Activated T-cell treated with anti-CD3 and anti-CD28 coated beads for 48 hours (primary cell): ENCODE measurements at regions not wholly inside any gene's neighbourhood (a gene's known extent, or its start where the extent isn't known, plus 50 kb on each side); places are given as distances from the start of the nearest gene placed in this dataset.

Experiments used
- DNase-seq: peaks from one replicate; pipeline ENCODE4 v3.0.0-alpha.2; 2020; ENCODE audit warnings: low read depth

DNA sequence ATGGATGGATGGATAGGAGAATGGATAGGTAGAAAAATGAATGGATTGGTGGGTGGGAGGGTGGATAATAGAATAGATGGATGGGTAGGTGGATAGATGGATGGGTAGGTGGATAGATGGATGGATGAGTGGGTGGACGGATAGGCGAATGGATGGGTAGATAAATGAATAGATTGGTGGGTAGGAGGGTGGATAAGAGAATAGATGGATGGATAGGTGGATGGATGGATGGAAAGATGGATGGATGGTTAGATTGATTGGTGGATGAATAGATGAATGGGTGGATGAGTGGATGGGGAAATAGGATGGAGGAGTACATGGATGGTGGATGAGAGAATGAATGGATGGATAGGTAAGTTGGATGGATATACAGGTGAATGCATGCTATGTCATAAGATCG, 110.5 kb downstream of the CEBPB start:
- no peak for DNase-seq

DNA sequence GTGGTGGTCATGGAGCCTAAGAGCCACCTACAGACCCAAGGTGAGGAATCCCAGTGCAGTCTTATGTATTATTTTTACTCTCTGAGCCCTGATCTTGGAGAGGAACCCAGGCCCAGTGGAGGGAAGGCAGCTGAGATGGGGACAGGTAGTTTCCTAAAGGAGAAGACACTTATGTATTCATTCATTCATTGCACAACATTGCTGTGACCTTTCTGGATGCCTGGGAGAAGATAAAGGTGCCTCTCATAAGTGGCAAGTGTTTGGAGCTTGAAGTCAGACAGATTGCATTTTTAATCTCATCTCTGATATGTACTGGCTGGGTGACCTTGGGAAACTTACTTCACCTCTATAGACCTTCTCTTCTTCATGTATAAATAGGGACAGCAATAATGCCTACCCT, 111.1 kb downstream of the CEBPB start:
- DNase-seq = no peak

DNA sequence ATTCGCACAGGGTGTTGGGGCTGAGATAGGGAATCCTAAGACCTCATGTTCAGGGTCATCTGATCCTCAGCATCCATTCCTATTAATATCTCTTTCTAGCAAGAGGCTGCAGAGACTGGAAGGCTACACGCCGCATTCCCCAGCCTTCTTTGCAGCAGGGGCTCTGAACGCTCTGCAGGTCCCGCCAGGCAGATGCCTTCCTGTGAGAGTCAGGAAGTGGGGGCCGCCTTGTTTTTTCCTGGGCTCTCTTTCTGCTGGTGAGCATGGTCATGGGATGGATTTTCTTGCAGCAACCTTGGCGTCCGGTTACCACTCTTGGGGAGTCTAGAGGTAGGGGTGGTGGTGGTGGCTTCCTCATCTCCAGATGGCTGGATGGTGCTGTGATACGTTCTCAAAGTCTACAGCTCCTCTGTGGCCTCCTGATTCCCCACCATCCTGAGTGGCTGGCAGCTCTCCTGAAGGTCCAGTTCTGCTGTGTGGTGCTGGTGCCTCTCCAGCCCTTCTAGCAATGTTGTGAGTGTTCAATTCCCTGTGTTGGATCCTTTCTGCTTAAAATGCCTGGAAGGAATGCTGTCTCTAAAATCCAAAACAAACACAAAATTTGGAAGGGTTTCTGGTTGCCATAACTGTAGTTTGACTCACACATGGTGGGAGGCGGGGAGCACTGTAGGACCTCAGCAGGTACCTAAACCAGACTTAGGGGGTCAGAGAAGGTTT, 111.9 kb downstream of the CEBPB start:
- no peak for DNase-seq

DNA sequence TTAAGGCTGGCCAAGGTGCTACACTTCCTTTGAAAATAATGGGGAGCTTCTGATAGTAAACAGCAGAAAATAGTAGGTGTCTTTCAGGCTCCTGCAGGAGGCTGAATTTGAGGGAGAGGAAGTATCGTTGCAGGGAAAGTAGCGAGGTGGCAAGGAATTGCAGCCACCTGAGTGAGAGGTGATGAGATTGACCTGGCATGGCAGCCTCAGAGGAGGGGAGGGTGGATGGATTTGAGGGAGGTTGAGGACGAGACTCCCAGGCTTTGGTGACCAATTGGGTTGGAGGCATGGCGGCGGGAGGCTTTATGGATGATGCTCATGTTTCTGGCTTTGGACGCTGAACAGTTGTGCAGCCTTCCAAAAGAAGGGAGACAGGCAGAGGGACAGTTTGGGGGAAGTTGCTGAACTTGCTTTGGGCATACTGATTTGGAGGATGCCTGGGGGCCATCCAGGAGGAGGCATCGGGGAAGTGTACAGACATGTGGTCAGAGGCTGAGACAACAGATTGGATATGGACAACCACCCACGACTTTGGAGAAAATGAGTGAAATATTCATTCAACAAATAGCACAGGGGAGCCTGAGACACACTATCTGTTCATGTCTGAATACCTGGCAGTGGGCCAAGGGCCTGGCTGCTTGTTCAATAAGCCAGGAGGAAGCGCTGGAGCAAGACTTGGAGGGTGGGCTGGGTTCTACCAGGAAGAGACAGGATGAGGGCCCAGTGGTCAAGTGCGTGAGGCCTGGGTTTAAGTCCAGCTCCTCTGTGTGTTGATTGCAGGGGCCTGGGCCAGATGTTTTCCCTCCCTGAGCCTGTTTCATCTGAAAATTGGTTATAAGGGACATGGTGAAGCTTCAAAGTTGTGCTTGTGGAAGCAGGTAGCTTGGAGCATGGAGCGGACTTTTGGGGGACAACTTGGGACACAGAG, 113.2 kb downstream of the CEBPB start:
- DNase-seq = no peak

DNA sequence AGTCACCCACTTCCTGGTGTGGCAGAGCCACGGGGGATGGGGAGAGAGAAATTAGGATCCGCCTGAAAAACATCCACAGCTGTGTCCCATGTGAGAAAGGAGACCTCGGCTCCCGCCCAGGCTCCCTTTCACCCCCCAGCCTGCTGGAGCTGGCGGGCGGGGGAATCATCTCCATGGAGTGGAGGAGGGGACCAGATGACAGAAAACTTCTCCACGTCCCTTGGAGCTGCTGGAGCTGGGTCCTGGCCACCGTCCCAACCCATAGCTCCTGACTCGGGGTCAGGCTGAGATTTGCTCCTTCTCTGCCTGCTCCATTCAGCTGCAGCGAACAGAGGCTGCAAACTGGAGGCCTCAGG, 113.8 kb downstream of the CEBPB start:
- DNase-seq = no peak

DNA sequence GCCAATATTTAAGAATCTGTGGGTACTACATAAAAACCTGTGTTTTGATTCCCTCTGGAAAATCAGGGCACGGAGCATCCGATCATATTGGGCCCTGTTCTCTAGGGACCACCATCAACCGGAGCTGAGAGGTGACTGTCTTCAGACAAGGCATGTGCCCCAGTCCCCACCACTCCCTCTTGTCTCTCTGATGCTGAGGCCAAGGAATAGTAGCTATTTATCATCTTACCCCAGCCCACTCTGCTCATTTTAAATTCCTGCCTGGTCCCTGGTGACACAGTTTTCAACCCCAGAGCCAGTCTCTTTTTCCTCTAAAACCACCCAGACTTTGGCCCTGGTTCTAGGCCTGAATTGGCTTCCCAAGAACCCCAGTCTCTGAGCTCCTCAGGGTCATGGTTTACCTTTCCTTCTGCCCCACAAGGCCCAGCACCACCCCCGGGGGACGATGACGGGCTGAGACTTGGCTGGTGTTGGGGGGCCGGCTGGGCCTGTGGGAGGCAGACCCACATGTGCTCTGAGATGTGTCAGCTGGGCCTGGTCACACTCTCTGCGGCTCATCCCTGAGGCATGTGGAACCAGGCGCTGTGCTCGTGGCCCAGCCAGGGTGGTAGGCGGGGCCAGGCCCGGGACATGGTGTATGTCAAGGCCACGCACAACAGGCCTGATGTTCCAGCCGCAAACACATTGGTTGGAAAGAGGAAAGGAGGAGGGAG, 114.4 kb downstream of the CEBPB start:
- DNase-seq = no peak

DNA sequence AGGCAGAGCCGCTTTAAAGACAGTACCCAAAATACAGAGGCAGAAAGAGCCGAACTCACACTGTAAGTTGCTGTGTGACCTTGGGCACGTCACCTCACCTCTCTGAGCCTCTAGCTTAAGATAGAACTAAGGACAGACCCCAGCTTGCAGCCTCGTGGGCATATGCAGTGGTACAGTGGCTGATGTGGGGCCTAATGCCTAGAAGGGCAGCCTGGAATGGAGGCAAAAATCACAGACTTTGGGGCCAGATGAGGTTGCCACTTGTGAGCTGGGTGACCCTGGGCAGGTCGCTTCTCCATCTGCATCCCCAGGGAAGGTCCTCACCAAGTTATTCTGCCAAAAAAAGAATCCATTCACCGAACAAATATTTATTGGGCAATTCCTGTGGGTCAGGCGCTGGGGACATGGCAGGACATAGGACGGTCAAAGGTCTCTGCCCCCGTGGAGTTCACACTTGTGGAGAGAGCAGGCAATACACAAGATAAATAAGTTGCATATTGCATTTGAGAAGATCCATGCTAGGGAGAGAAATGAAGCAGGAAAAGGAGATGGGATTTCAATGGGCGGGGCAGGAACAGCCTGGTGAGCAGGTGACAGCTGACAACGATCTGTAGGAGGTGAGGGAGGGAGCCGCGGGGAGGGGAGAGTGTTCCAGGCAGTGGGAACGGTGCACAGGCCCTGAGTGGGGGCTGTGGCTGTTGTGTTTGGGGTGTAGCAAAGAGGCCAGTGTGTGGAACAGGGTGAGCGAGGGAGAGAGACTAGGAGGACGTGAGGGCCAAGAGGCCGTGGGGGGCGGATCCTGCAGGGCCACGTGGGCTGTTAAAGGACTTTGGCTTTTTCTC, 115.2 kb downstream of the CEBPB start:
- DNase-seq = no peak

DNA sequence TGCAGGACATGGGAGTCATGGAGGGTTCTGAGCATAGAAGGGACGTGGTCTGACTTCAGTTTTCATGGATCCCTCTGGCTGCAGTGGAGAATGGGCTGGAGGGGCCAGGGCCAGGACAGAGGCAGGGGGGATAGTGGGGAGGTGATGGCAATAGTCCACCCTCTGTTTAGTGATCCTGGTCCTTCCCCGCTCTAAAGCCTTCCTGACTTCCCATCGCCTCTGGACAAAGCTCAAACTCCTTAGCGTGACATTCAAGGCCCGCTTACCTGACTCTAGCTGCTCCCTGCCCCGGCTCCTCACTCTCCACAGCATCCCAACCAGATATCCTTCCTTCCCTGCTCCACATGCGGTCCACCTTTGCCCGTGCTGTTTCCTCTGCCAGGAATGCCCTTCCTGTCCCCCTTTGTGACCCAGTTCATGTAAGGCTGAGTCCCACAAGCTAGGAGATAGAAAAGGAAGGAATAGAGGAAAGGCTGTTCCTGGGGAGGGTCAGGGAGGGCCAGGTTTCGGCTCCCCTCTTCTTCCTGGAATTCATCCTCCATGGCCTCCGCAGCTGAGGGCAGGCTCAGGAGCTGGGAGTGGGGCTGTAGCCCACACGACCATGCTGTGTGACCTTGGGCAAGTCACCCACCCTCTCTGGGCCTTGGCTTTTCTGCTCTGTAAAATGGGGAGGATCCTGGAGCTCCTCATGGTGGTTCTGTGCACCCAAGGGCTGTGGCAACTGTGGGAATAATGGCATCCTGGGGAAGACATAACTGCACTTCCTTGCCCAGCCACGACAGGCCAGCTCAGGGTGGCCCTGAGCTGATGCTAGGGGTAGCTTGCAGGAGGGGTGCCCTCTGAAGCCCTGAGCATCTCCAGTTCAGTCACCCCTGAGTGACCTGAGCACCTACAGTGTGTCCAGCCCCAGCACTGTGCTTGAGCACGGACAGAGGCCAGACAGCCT, 116.1 kb downstream of the CEBPB start:
- no peak for DNase-seq

DNA sequence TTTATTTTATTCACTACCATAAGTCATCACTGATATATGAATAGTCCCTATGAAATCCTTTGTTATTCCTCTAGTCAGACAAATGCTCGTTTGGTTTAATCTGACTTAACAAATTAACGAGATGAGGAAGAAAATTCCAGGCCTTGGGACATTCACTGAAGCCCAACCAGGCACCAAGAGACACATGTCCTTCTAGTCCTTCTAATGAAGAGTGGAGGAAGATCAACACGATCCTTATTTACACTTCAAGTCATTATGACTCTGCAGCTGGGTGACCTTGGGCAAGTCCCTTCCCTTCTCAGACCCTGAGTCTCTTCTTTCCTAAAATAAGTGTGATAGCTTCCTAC, 117.5 kb downstream of the CEBPB start:
- no peak for DNase-seq

DNA sequence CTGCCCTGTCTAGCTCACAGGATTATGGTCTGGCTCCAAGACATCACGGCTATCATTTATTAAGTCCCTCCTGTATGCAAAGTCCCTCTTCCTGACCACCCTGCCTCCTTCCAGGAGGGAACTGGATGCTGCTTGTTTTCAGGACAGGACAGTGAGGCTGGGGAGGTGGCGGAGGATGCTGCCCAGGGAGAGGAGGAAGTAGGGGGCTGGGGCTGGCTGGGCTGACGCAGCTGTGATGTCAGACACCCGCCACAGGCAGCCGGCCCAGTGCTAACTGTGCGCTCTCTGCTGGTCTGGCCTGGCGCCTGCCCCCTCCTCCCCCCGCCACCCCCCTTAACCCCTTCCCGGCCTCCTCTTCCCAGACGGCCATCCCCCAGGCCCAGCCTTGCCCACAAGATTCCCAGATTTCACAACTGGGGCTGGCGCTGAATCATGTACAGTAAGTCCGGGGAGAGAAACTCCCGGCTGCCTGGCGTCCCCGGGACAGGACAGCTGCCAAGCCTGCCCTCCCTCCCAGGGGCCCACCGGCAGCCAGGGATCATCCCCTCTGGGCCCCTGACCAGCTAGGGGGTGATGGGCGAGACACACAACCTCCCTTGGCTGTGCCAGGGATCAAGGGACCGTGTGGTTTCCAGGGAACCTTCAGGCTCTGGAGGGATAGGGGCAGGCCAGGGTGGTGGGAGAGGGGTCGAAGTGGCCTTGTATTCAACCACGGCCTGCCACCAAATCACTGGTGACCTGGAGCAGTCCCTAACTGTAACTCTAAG, 118.1 kb downstream of the CEBPB start:
- no peak for DNase-seq

DNA sequence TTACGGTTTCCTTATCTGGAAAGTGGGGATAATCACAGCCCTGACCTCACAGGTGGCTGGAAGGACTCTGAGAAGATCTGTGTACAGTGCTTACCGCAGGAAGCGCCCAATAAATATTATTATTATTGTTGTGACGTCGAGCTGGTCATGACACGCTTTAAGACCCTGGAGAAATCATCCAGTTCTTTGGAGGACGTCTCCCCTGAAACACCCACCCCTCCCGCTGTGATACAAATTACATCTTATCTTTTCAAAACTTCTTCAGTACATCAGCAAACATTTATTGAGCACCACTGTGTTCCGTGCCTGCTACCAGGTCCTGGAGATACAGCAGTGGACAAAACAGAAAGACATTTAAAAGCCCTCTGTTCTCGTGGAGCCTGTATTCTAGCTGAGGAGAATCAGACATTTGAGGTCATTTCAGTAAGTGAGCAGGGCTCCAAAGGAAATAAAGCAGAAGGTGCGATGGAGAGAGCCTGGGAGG, 118.7 kb downstream of the CEBPB start:
- no peak for DNase-seq

DNA sequence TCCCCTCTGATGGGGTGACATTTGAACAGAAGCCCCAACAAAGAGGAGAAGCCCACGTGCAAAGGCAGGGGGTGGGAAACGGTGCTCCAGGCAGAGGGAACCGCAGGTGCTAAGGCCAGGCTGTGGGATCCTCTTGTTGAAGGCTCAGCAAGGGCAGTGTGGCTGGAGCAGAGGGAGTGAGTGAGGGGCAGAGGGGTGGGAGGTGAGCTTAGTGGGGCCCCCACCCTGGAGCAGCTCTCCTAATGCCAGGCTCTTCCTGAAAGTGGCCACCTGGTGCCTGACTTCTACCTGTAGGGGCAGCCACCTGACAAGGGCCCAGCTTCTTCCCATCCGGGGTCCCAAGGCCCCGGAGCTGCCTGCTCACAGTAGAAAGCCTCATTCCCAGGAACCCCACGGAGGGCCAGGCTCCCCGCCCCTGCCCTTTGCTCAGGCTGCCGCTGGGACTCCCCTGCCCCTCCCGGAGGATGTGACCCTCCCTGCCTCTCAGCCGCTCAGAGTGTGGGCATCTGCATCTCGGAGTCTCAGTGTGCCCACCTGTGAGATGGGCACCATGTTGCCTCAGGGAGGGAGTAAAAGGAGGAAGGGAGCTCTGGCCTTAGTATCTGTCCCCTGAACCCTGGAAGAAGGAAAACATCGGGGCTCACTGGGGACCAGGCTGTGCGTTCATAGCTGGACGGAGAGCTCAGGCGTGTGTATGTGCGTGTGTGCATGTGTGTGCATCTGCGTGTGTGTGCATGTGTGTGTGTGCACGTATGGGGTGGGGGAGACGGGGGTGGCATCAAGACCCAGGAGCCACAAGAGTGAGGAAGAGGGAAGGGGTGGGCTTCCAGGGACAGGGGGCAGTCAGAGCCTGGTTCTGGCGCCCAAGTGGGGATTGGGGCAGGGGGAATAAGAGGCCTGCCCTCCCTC, 119.4 kb downstream of the CEBPB start:
- DNase-seq = no peak

DNA sequence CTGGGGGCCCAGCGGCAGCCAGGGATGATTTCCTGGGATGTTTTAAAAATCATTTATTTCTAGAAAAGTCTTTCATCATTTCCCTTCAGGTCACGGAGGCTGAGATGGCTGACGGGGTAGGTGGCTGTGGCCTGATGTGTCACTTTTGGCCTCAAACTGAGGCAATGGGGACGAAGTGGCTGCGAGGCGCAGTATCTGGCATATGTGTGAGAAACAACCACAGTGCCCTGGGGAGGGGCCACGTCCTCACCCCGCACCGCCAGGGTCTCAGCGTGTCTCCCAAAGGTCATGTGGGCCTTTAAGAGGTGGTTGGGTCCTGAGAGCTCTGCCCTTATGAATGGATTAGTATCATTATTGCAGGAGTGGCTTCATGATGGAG, 120.0 kb downstream of the CEBPB start:
- no peak for DNase-seq

DNA sequence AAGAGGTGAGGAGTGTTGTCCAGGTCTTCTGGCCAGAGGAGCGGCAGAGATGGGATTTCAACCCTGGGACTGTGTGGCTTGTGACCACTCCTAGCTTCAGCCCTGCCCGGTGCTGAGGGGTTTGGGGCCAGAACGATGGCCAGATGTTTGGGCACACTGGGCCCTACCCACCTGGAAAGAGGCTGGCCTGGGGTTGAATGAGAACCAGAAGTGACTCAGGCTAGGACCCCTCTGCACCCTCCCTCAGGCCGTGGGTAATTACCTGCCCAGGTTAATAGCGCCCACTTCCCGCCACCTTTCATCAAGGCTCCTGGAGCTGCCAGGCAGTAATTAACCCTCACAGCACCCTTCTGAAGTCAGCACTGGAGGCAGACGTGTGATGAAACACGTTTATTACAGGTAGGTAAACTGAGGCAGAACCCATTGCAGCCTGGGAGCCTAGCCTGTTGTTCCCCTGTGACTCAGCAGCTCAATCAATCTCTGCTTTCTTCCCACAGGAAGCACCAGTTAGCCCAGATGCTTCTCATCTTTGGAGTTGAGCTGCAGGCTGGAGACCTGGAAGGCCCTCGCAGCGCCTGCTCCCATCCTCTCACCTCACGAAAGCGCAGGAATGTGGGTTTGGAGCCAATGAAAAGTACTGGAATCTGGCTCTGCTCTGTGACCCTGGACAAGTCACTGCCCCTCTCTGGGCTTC, 120.8 kb downstream of the CEBPB start:
- DNase-seq = no peak

DNA sequence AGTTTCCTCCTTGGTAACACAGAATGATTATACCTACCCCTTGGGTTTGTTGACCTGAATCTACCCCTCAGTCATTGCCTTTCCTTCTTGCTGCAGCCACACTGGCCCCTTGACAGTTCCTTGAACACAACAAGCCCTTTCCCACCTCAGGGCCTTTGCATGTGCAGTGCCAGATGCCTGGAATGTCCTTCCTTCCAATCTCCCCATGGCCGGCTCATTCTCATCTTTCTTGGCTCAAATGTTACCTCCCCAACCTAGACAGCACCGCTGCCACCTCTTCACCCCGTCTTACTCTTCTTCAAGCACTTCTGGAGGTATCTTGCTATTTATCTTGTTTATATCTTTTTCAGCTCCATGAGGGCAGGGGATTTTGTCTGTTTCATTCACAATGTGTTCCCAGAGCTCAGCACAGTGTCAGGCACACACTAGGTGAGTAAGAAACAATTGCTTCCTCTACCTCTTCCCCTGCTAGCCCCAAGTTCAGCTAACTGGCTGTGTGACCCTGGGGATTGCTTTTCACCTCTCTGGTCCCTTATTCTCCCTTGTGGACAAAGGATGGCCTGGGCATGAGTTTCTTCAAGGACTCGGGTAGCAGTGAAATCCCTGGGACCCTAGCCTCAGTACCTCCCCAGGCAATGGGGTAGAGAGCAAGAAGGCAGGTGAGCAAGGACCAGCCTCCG, 121.5 kb downstream of the CEBPB start:
- DNase-seq = no peak

DNA sequence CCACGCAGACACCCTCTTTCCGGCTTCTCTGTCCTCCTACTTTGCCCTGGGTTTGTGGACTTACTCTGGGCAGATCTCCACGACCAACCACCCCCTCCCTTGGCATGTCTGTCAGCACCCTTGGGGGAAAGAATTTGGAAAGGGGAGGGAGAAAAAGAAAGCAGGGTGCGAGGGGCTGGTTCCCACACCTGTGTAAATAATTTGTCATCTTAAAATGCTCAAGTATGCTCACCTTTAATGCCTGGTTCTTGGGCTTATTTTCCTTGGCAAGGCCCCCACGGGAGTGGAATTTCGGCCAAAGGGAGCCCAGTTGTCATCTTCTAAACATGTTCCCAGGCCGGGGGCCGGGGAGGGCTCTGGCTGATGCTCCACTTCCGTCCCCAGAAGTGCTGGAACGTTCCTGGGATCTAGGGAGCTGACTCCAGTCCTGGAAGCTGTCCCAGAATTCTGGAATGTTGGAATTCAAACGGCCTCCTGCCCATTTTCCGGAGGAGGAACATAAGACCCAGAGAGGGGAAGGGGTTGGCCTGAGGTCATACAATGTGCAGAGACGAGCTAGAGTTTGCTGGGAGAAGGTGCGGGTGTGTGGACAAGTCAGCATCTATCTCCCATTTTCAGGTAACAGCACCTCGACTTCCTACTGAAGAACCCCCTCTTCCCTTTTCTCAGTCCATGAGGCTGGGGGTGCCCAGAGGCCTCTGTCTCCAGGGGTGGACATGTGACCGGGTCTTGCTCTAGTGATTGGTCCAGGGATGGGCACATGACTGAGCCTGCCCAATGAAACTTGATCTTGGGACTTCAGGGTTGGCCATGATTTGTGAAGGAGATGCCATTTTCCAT, 122.3 kb downstream of the CEBPB start:
- no peak for DNase-seq

DNA sequence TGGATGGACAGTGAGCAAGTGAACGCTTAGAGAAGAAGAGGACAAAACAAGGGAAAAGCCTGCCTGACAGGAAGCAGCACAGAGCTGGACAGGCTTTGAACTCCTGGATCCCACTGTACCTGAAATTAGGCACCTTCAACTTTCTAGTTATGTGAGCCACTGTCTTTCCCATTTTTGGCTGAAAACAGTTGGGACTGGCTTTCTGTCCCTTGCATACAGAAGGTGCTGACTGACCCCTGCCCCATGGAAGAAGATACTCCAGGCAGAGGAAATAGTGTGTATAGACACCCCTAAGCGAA, 122.8 kb downstream of the CEBPB start:
- no peak for DNase-seq
